Naive B cell (primary cell): ENCODE measurements at regions not wholly inside any gene's neighbourhood (a gene's known extent, or its start where the extent isn't known, plus 50 kb on each side); places are given as distances from the start of the nearest gene placed in this dataset.

Experiments
- ATAC-seq, 2 donors: fragments of 150-1000 bp; cut with Tn5 transposase; 2 replicates each; pipeline ENCODE4 v1.10.0; 2021; ENCODE audit warnings: low read depth in 2 of 2, mild to moderate bottlenecking in 2 of 2, moderate library complexity in 2 of 2
- DNase-seq: peaks from one replicate; pipeline ENCODE4 v3.0.0; 2022
- H3K27ac Mint-ChIP-seq, 6 donors: one replicate each; pipeline ENCODE4 v1.8.0; 2020 to 2022; ENCODE audit warnings: mild to moderate bottlenecking in 6 of 6, mixed read lengths in 6 of 6, moderate library complexity in 5 of 6, inconsistent platforms in 2 of 6
- H3K27me3 Mint-ChIP-seq, 3 donors: one replicate each; pipeline ENCODE4 v1.8.0; 2021 to 2022; ENCODE audit warnings: mixed read lengths in 3 of 3, mild to moderate bottlenecking in 1 of 3
- H3K36me3 Mint-ChIP-seq, 2 donors: one replicate each; pipeline ENCODE4 v1.8.0; 2020 to 2022; ENCODE audit warnings: mixed read lengths in 2 of 2, inconsistent platforms in 1 of 2, mild to moderate bottlenecking in 1 of 2
- H3K4me1 Mint-ChIP-seq, 3 donors: one replicate each; pipeline ENCODE4 v1.8.0; 2020 to 2022; ENCODE audit warnings: mixed read lengths in 3 of 3, inconsistent platforms in 1 of 3, mild to moderate bottlenecking in 1 of 3, moderate library complexity in 1 of 3
- H3K4me3 Mint-ChIP-seq, 8 donors: one replicate each; pipeline ENCODE4 v1.8.0; 2020 to 2022; ENCODE audit warnings: mild to moderate bottlenecking in 8 of 8, mixed read lengths in 8 of 8, moderate library complexity in 8 of 8, inconsistent platforms in 2 of 8
- H3K9me3 Mint-ChIP-seq, 7 donors: one replicate each; pipeline ENCODE4 v1.8.0; 2020 to 2022; ENCODE audit warnings: mixed read lengths in 7 of 7, mild to moderate bottlenecking in 5 of 7, inconsistent platforms in 2 of 7, moderate library complexity in 1 of 7

- no peak overlapping the region for H3K4me3 Mint-ChIP-seq
- ATAC-seq (no peak), DNase-seq (no peak)
- H3K9me3 Mint-ChIP-seq = peaks cover 0 to 7% (median 2%) of the 10 kb centered on the region in 7 donors
- H3K27ac Mint-ChIP-seq = no peak overlapping the region
- no peaks in the 10 kb centered on the region for H3K27me3 Mint-ChIP-seq
- H3K4me1 Mint-ChIP-seq = no peaks in the 10 kb centered on the region
- H3K36me3 Mint-ChIP-seq = no peaks in the 10 kb centered on the region
Observed at GRCh38 chr5:63341442-63341841, 620.8 kb downstream of the HTR1A start.

- Mint-ChIP-seq H3K27me3 (no peaks in the 10 kb centered on the region), H3K27ac (no peak overlapping the region), H3K9me3 (peaks cover 0 to 10% (median 6%) of the 10 kb centered on the region in 7 donors), H3K36me3 (no peaks in the 10 kb centered on the region), H3K4me3 (no peak overlapping the region), H3K4me1 (no peaks in the 10 kb centered on the region)
- no peak for DNase-seq
- no peak for ATAC-seq
Observed at GRCh38 chr5:63323926-63324325, 638.3 kb downstream of the HTR1A start.

- H3K27me3 Mint-ChIP-seq = no peaks in the 10 kb centered on the region
- peaks cover 0 to 7% (median 0%) of the 10 kb centered on the region in 7 donors for H3K9me3 Mint-ChIP-seq
- DNase-seq (no peak), ATAC-seq (no peak)
- no peaks in the 10 kb centered on the region for H3K36me3 Mint-ChIP-seq
- no peak overlapping the region for H3K4me3 Mint-ChIP-seq
- no peak overlapping the region for H3K27ac Mint-ChIP-seq
- H3K4me1 Mint-ChIP-seq = no peaks in the 10 kb centered on the region
Observed at GRCh38 chr5:63314551-63314950, 647.7 kb downstream of the HTR1A start.

GRCh38 chr5:63310644-63311043 lies 651.6 kb downstream of the HTR1A start:
- no peaks in the 10 kb centered on the region for H3K36me3 Mint-ChIP-seq
- H3K4me3 Mint-ChIP-seq = no peak overlapping the region
- no peaks in the 10 kb centered on the region for H3K4me1 Mint-ChIP-seq
- H3K9me3 Mint-ChIP-seq = peaks cover 0 to 2% (median 0%) of the 10 kb centered on the region in 7 donors
- H3K27me3 Mint-ChIP-seq = no peaks in the 10 kb centered on the region
- H3K27ac Mint-ChIP-seq = no peak overlapping the region
- ATAC-seq = no peak
- no peak for DNase-seq

- ATAC-seq (no peak), DNase-seq (no peak)
- H3K4me1 Mint-ChIP-seq = no peaks in the 10 kb centered on the region
- no peak overlapping the region for H3K4me3 Mint-ChIP-seq
- peaks cover 0 to 6% (median 2%) of the 10 kb centered on the region in 7 donors for H3K9me3 Mint-ChIP-seq
- no peak overlapping the region for H3K27ac Mint-ChIP-seq
- H3K27me3 Mint-ChIP-seq = no peaks in the 10 kb centered on the region
- H3K36me3 Mint-ChIP-seq = no peaks in the 10 kb centered on the region
Observed at GRCh38 chr5:63306909-63307308, 655.3 kb downstream of the HTR1A start.

- Mint-ChIP-seq H3K4me3 (no peak overlapping the region), H3K9me3 (peaks cover 0 to 2% (median 0%) of the 10 kb centered on the region in 7 donors), H3K36me3 (no peaks in the 10 kb centered on the region), H3K4me1 (no peaks in the 10 kb centered on the region), H3K27ac (no peak overlapping the region), H3K27me3 (no peaks in the 10 kb centered on the region)
- ATAC-seq (no peak), DNase-seq (no peak)
Observed at GRCh38 chr5:63293317-63293716, 668.9 kb downstream of the HTR1A start.

GRCh38 chr5:63286724-63287123 lies 675.5 kb downstream of the HTR1A start:
- Mint-ChIP-seq H3K27ac (no peak overlapping the region), H3K36me3 (no peaks in the 10 kb centered on the region)

GRCh38 chr5:63263411-63263810 lies 684.8 kb downstream of the LRRC70 start:
- DNase-seq = no peak
- no peaks in the 10 kb centered on the region for H3K4me1 Mint-ChIP-seq
- no peak overlapping the region for H3K27ac Mint-ChIP-seq
- peaks cover 0 to 4% (median 0%) of the 10 kb centered on the region in 7 donors for H3K9me3 Mint-ChIP-seq
- no peak overlapping the region for H3K4me3 Mint-ChIP-seq
- no peak for ATAC-seq
- no peaks in the 10 kb centered on the region for H3K36me3 Mint-ChIP-seq
- no peaks in the 10 kb centered on the region for H3K27me3 Mint-ChIP-seq

More at GRCh38 chr5:63286724-63287123, 675.5 kb downstream of the HTR1A start:
- DNase-seq (no peak), ATAC-seq (no peak)
- peak overlapping the region in 1 of 8 donors; percentile 20 for H3K4me3 Mint-ChIP-seq
- H3K4me1 Mint-ChIP-seq = no peaks in the 10 kb centered on the region
- no peaks in the 10 kb centered on the region for H3K27me3 Mint-ChIP-seq
- H3K9me3 Mint-ChIP-seq = peaks cover 0 to 12% (median 7%) of the 10 kb centered on the region in 7 donors

- DNase-seq (no peak), ATAC-seq (no peak)
- no peaks in the 10 kb centered on the region for H3K4me1 Mint-ChIP-seq
- no peak overlapping the region for H3K4me3 Mint-ChIP-seq
- H3K36me3 Mint-ChIP-seq = no peaks in the 10 kb centered on the region
- H3K9me3 Mint-ChIP-seq = peaks cover 0 to 4% (median 0%) of the 10 kb centered on the region in 7 donors
- H3K27ac Mint-ChIP-seq = no peak overlapping the region
- H3K27me3 Mint-ChIP-seq = no peaks in the 10 kb centered on the region
Observed at GRCh38 chr5:63262185-63262981, 683.8 kb downstream of the LRRC70 start.

GRCh38 chr5:63261695-63262094 lies 683.1 kb downstream of the LRRC70 start:
- no peak overlapping the region for H3K27ac Mint-ChIP-seq
- H3K27me3 Mint-ChIP-seq = no peaks in the 10 kb centered on the region
- no peaks in the 10 kb centered on the region for H3K36me3 Mint-ChIP-seq
- ATAC-seq (no peak), DNase-seq (no peak)
- H3K9me3 Mint-ChIP-seq = peaks cover 0 to 4% (median 0%) of the 10 kb centered on the region in 7 donors
- no peaks in the 10 kb centered on the region for H3K4me1 Mint-ChIP-seq
- H3K4me3 Mint-ChIP-seq = no peak overlapping the region

- DNase-seq (no peak), ATAC-seq (no peak)
- Mint-ChIP-seq H3K4me3 (no peak overlapping the region), H3K27ac (no peak overlapping the region), H3K36me3 (no peaks in the 10 kb centered on the region), H3K27me3 (no peaks in the 10 kb centered on the region), H3K4me1 (no peaks in the 10 kb centered on the region), H3K9me3 (peaks cover 0 to 7% (median 0%) of the 10 kb centered on the region in 7 donors)
Observed at GRCh38 chr5:63255594-63255993, 677.0 kb downstream of the LRRC70 start.

- no peaks in the 10 kb centered on the region for H3K36me3 Mint-ChIP-seq
- H3K27me3 Mint-ChIP-seq = no peaks in the 10 kb centered on the region
- H3K4me3 Mint-ChIP-seq = no peak overlapping the region
- H3K4me1 Mint-ChIP-seq = no peaks in the 10 kb centered on the region
- DNase-seq (no peak), ATAC-seq (no peak)
- peaks cover 0 to 7% (median 3%) of the 10 kb centered on the region in 7 donors for H3K9me3 Mint-ChIP-seq
- no peak overlapping the region for H3K27ac Mint-ChIP-seq
Observed at GRCh38 chr5:63250939-63251338, 672.3 kb downstream of the LRRC70 start.

- DNase-seq (no peak), ATAC-seq (no peak)
- no peak overlapping the region for H3K4me3 Mint-ChIP-seq
- H3K36me3 Mint-ChIP-seq = no peaks in the 10 kb centered on the region
- peaks cover 0 to 5% (median 0%) of the 10 kb centered on the region in 7 donors for H3K9me3 Mint-ChIP-seq
- H3K27ac Mint-ChIP-seq = no peak overlapping the region
- no peaks in the 10 kb centered on the region for H3K27me3 Mint-ChIP-seq
- no peaks in the 10 kb centered on the region for H3K4me1 Mint-ChIP-seq
Observed at GRCh38 chr5:63249960-63250359, 671.3 kb downstream of the LRRC70 start.

- H3K9me3 Mint-ChIP-seq = peaks cover 0 to 4% (median 0%) of the 10 kb centered on the region in 7 donors
- H3K27ac Mint-ChIP-seq = no peak overlapping the region
- ATAC-seq (no peak), DNase-seq (no peak)
- no peaks in the 10 kb centered on the region for H3K4me1 Mint-ChIP-seq
- H3K4me3 Mint-ChIP-seq = no peak overlapping the region
- no peaks in the 10 kb centered on the region for H3K36me3 Mint-ChIP-seq
- H3K27me3 Mint-ChIP-seq = no peaks in the 10 kb centered on the region
Observed at GRCh38 chr5:63247651-63248050, 669.0 kb downstream of the LRRC70 start.
